Thyroid gland (tissue), 4 donors: ENCODE measurements at regions not wholly inside any gene's neighbourhood (a gene's known extent, or its start where the extent isn't known, plus 50 kb on each side); places are given as distances from the start of the nearest gene placed in this dataset.

Source experiments
- CTCF ChIP-seq, 6 experiments: fragments of 200-600 bp in 3 of 6; fragments of 450-650 bp in 3 of 6; sonication (generic) in 3 of 6; IDR thresholded peaks; one replicate each; pipeline ENCODE4 v1.5.1; 2016 to 2019; ENCODE audit warnings: antibody characterized with exemption in 6 of 6, mild to moderate bottlenecking in 2 of 6, inconsistent platforms in 1 of 6, moderate library complexity in 1 of 6
- POLR2A ChIP-seq, 2 donors: fragments of 450-650 bp; IDR thresholded peaks; one replicate each; pipeline ENCODE4 v1.6.1; 2017; ENCODE audit warnings: antibody characterized with exemption in 2 of 2, mild to moderate bottlenecking in 2 of 2, moderate library complexity in 1 of 2

- TF ChIP-seq CTCF (IDR thresholded peaks at IDR 0.05), result no peak
- TF ChIP-seq POLR2A (IDR thresholded peaks at IDR 0.05), result no peak
These were observed 375.7 kb downstream of the TENT5A start for GRCh38 chr6:81376745-81377144.
